Kidney (tissue), 13 donors: ENCODE measurements at regions not wholly inside any gene's neighbourhood (a gene's known extent, or its start where the extent isn't known, plus 50 kb on each side); places are given as distances from the start of the nearest gene placed in this dataset.

Experiments
- DNase-seq, 5 donors: peaks; one replicate each; pipeline ENCODE4 v3.0.0-alpha.2; 2013 to 2020
- FAIRE-seq: peaks from 2 replicates; lab custom pipeline; 2012; peaks lifted over from hg19 to GRCh38; lab: Jason Lieb, UNC
- H3K27ac ChIP-seq, 2 donors: one replicate each; pipeline ENCODE4 v1.7.0; 2013; ENCODE audit warnings: low read depth in 2 of 2, low read length in 2 of 2, inconsistent platforms in 1 of 2
- H3K27me3 ChIP-seq: one replicate; pipeline ENCODE4 v1.7.1; 2013; ENCODE audit warnings: low read length, inconsistent platforms; ENCODE audit not compliant: control insufficient read depth, insufficient read depth
- H3K36me3 ChIP-seq, 3 donors: one replicate each; pipeline versions ENCODE4 v1.7.0 to v1.7.1; 2013; ENCODE audit warnings: low read length in 3 of 3, control low read depth in 1 of 3, inconsistent platforms in 1 of 3; ENCODE audit not compliant: insufficient read depth in 3 of 3, control insufficient read depth in 2 of 3
- H3K4me1 ChIP-seq, 3 donors: one replicate each; pipeline versions ENCODE4 v1.7.0 to v1.7.1; 2013; ENCODE audit warnings: low read length in 3 of 3, inconsistent platforms in 1 of 3, low read depth in 1 of 3; ENCODE audit not compliant: control insufficient read depth in 2 of 3, insufficient read depth in 2 of 3
- H3K4me3 ChIP-seq, 3 donors: one replicate each; pipeline versions ENCODE4 v1.7.0 to v1.8.1; 2013; ENCODE audit warnings: low read length in 3 of 3, control low read depth in 1 of 3, inconsistent platforms in 1 of 3
- H3K9ac ChIP-seq, 3 donors: one replicate each; pipeline versions ENCODE4 v1.7.0 to v1.7.1; 2013; ENCODE audit warnings: low read length in 3 of 3, control low read depth in 1 of 3, inconsistent platforms in 1 of 3
- H3K9me3 ChIP-seq, 3 donors: one replicate each; pipeline versions ENCODE4 v1.7.0 to v1.7.1; 2013; ENCODE audit warnings: low read length in 3 of 3, control low read depth in 1 of 3, inconsistent platforms in 1 of 3; ENCODE audit not compliant: control insufficient read depth in 2 of 3, insufficient read depth in 1 of 3
- CTCF ChIP-seq: IDR thresholded peaks from 3 replicates; pipeline ENCODE4 v1.5.1; 2012; ENCODE audit warnings: mild to moderate bottlenecking, moderate library complexity, borderline replicate concordance; ENCODE audit not compliant: insufficient read depth; ENCODE audit errors: extremely low read depth
- intact Hi-C: fragments of 100-400 bp; cut with DNase I; formaldehyde crosslinking; loops from one replicate; pipeline ENCODE4 v1.11.1; 2022
- donor health status: control.
- donor health status: control.
- donor health status: control.
- donor health status: control.
- donor health status: control.
- donor health status: DM: yes; HTN: yes; CAD: no.
- donor health status: Normal renal cell carcinoma (clear cell type).

DNA sequence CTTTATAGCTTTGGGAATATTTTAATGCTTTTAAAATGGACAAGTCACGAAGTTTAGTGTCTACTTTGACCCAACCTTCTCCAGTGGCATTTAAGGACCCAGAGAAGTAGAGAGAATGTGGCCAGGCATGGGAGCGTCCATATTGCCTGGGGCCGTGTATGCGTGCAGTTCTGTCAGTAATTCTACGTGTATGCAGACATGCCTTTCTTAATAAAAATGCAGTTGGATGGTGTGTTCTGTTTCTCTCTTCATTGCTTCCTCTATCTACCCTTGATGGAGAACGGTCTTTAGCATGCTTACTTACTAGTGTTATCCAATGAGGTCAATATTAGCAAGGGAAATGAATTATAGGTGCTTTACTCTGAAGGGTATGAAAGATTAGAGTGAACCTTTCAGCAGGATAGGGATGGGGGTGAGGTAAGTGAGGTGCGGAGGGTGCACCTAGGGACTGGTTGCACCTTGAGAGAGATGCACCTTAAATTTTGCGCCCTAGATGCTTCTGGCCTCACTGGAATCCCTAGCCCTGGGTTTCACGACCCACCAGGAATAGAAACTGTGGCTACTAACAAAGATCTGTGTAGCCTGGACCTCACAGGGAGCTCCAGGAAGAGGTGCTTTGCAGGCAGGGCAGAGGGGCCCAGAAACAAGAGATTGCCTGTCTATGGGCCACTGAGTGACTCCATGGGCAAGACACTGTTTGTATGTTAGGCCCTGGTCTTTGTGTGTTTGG lies 194.3 kb downstream of the MYCN start:
- Histone ChIP-seq H3K9ac (no peak overlapping the region), H3K4me3 (no peak overlapping the region), H3K27ac (no peak overlapping the region), H3K9me3 (no peaks in the 10 kb centered on the region), H3K27me3 (no peaks in the 10 kb centered on the region), H3K4me1 (no peaks in the 10 kb centered on the region), H3K36me3 (no peaks in the 10 kb centered on the region)
- DNase-seq (peak in 1 of 5 donors; percentile 7), FAIRE-seq (no peak)
- intact Hi-C loops: no loop called here
- no peak for TF ChIP-seq CTCF

DNA sequence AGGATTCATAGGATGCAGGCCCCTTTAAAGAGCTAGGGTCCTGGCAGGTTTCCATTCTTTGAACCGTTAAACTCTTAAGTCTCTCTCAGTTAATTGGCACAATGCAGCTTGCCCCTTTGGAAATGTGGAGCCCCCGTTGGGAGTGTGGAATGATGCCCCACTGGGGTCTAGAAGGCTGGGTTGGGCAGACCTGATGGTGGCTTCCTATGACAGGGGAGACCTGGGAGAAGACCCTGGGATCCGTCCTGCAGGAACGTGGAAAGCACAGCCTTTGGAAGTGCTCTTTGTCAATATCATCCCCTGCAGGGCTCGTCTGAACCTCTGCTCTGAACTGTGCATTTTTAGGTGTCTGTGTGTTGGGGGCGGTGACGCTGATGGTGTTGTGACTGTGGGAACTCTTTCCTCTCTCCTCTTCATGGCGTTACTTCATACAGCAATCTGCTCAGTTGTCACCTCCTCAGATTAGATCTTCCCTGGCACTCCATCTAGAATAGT lies 190.6 kb downstream of the MYCN start:
- DNase-seq: peak in 1 of 5 donors; percentile 15
- H3K9ac ChIP-seq: no peak overlapping the region
- no peaks in the 10 kb centered on the region for H3K9me3 ChIP-seq
- no peak overlapping the region for H3K27ac ChIP-seq
- no peaks in the 10 kb centered on the region for H3K27me3 ChIP-seq
- intact Hi-C loops: no loop called here
- no peak for FAIRE-seq
- no peaks in the 10 kb centered on the region for H3K4me1 ChIP-seq
- no peak for TF ChIP-seq CTCF
- H3K36me3 ChIP-seq: no peaks in the 10 kb centered on the region
- no peak overlapping the region for H3K4me3 ChIP-seq

DNA sequence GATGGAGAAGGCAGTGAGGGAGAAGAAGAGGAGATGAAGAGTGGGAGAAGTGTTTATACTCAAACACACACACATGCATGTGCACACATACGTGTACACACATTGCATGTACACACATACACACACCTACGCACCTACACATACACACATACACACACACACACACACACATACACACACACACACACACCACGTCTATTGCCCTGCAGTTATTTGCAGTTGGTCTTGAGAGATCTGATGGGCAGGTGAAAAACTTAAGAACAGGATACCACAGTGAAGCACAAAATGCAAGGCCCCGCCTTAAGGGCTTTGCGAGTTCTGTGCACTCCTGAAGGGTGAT lies 190.2 kb downstream of the MYCN start:
- no peak for TF ChIP-seq CTCF
- intact Hi-C loops: no loop called here
- Histone ChIP-seq H3K27me3 (no peaks in the 10 kb centered on the region), H3K36me3 (no peaks in the 10 kb centered on the region), H3K27ac (no peak overlapping the region), H3K4me3 (no peak overlapping the region), H3K9me3 (no peaks in the 10 kb centered on the region), H3K9ac (no peak overlapping the region), H3K4me1 (no peaks in the 10 kb centered on the region)
- FAIRE-seq: no peak
- DNase-seq: peak in 1 of 5 donors; percentile 14
